ENCODE measurements at regions not wholly inside any gene's neighbourhood (a gene's known extent, or its start where the extent isn't known, plus 50 kb on each side); places are given as distances from the start of the nearest gene placed in this dataset.
A peak's percentile ranks its signal among the peaks of the same experiment; 100 is the strongest.

DNA sequence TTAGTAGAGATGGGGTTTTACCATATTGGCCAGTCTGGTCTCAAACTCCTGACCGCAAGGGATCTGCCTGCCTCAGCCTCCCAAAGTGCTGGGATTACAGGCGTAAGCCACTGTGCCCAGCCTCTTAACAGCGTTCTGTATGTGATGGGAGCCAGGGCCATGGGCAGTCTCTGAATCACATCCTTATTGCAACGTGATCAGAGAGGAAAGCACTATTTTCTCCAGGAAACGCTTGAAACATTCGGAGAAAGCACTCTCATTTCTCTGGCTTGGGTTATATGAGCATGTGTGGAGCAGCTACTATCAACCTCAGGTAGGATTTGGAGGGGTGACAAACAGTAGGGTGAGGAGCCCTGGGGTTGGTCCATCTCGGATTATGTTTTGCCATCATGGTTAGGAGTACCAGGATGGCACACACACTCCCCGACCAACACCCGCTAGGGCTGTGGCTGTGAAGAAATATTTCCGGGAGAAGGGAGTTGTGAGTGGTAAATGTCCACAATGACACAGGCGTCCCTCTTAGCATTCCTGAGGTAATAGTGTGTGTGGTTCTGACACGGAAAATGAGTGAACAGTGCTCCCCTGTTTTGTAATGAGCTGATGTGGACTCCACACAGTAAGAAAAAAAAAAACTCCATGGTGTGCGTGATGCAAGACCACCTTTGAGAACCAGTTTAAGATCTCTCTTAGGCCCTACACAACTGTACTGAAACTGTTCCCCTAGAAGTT is 406.2 kb upstream of the ZNF608 start:
- TF ChIP-seq, protein P1, sequence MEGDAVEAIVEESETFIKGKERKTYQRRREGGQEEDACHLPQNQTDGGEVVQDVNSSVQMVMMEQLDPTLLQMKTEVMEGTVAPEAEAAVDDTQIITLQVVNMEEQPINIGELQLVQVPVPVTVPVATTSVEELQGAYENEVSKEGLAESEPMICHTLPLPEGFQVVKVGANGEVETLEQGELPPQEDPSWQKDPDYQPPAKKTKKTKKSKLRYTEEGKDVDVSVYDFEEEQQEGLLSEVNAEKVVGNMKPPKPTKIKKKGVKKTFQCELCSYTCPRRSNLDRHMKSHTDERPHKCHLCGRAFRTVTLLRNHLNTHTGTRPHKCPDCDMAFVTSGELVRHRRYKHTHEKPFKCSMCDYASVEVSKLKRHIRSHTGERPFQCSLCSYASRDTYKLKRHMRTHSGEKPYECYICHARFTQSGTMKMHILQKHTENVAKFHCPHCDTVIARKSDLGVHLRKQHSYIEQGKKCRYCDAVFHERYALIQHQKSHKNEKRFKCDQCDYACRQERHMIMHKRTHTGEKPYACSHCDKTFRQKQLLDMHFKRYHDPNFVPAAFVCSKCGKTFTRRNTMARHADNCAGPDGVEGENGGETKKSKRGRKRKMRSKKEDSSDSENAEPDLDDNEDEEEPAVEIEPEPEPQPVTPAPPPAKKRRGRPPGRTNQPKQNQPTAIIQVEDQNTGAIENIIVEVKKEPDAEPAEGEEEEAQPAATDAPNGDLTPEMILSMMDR (conservative IDR thresholded peaks at IDR 0.05; ENCODE audit: control insufficient read depth, insufficient read depth, low read depth, low read length) = no peak
- H3K4me3 ChIP-seq (ENCODE audit: control insufficient read depth, low read depth, low read length) = no peak overlapping the region
- no peak for DNase-seq (ENCODE audit: low read depth)

DNA sequence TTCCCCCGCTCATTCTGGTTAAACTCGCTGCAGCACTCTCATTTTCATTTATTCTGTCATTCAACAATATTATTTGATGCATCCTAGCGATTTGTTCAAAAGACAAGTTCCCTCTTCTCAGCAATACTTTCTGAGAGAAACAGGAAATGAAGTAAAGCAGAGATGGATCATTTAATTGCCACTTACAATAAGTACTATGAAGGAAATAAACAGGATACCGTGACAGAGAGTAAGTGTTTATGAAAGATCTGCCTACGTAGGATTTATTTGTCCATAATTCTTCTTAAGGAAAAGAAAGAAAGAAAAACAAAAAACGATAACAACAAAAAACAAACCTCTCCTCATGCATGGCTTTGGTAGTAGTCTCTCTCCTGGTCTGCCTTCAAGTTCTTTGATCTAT is 406.8 kb upstream of the ZNF608 start:
- no peak for DNase-seq (ENCODE audit: low read depth)
- H3K4me3 ChIP-seq (ENCODE audit: control insufficient read depth, low read depth, low read length) = no peak overlapping the region
- TF ChIP-seq, protein P1 (conservative IDR thresholded peaks at IDR 0.05; ENCODE audit: control insufficient read depth, insufficient read depth, low read depth, low read length) = no peak

DNA sequence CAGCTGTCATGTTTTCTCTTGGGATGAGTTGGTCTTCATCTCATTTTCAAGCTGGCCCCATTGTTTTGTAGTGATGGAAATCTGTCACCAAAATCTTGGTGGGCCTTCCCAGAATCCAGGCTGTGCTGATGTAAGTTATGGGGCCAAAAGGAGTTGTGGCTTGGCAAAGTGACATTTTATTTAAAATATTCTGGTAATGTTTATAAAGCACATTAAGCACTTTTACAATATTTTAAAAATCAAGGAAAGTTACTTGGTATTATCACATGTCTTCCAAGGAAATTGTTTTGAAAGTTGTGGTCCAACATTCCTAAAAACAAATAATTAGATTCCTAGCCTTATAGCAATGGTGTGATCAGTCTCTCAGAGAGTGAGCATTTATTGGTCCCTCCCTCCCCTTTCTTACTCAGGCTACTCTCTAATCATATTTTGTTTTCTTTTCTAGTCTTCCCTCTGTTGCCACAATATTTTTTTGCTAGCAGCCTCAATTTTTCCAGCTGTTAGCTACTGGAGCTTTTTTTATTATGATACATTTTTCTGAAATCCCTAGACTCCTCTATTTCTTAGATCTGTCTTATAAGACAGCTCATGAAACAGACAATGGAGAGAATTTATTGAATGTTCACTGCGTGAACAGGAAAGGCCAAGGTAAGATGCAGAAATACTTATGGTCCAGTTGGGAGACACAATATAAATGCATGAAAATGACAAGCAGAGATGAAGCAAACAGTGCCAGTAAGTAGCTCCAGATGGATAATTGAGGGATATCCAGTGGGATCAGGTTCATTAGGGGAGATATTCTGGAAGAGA is 408.1 kb upstream of the ZNF608 start:
- TF ChIP-seq, protein P1 (conservative IDR thresholded peaks at IDR 0.05; ENCODE audit: control insufficient read depth, insufficient read depth, low read depth, low read length) = no peak
- H3K4me3 ChIP-seq (ENCODE audit: control insufficient read depth, low read depth, low read length) = no peak overlapping the region
- DNase-seq (ENCODE audit: low read depth) = peak; percentile 16

DNA sequence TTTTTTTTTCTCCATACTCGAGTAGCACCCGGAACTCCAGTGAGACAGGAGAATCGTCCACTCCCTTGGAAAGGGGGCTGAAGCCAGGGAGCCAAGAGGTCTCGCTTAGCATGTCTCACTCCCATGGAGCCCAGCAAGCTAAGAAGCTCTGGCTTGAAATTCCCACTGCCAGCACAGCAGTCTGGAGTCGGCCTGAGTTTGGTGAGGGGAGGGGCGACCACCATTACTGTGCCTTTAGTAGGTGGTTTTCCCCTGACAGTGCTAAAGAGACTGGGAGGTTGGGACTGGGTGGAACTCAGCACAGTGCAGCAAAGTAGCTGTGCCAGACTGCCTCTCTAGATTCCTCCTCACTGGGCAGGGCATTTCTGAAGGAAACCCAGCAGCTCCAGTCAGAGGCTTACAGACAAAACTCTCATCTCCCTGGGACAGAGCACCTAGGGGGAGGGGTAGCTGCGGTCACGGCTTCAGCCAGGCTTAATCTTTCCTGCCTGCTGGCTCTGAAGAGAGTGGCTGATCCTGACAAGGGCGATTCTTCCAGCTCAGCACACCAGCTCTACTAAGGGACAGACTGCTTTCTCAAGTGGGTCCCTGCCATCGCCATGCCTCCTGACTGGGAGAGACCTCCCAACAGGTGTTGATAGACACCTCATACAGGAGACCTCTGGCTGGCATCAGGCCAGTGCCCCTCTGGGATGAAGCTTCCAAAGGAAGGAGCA is 414.5 kb upstream of the ZNF608 start:
- TF ChIP-seq, protein P1 (conservative IDR thresholded peaks at IDR 0.05; ENCODE audit: control insufficient read depth, insufficient read depth, low read depth, low read length) = no peak
- DNase-seq (ENCODE audit: low read depth) = no peak
- no peak overlapping the region for H3K4me3 ChIP-seq (ENCODE audit: control insufficient read depth, low read depth, low read length)

DNA sequence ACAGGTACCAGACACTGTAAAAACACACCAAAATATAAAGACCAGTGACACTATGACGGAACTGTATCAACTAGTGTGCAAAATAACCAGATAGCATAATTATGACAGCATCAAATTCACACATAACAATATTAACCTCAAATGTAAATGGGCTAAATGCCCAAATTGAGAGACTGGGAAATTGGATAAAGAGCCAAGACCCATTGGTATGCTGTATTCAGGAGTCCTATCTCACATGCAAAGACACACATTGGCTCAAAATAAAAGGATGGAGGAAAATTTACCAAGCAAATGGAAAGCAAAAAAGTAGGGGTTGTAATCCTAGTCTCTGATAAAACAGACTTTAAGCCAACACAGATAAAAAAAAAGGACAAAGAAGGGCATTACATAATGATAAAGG is 416.3 kb upstream of the ZNF608 start:
- no peak for DNase-seq (ENCODE audit: low read depth)
- no peak overlapping the region for H3K4me3 ChIP-seq (ENCODE audit: control insufficient read depth, low read depth, low read length)
- TF ChIP-seq, protein P1 (conservative IDR thresholded peaks at IDR 0.05; ENCODE audit: control insufficient read depth, insufficient read depth, low read depth, low read length) = no peak

DNA sequence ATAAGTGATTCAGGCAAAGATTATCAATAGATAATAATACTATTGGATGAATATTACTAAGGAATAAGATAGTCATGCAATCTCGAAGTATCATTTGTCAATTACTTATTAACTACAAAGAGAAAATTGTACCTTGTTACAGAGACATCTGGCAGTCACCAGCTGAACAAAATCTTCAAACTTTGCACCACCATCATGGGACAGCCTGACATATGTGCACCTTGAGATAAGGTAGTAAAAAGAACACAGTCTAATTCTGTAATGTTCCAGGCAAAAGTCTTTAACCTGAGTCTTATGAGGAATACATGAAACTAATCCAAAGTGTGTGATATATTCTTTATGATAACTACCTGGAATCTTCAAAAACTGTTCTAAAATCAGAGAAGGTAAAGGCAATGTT is 423.0 kb upstream of the ZNF608 start:
- H3K4me3 ChIP-seq (ENCODE audit: control insufficient read depth, low read depth, low read length) = no peak overlapping the region
- DNase-seq (ENCODE audit: low read depth) = no peak
- TF ChIP-seq, protein P1 (conservative IDR thresholded peaks at IDR 0.05; ENCODE audit: control insufficient read depth, insufficient read depth, low read depth, low read length) = no peak

Data from fibroblast of mammary gland (primary cell).